ENCODE measurements at regions not wholly inside any gene's neighbourhood (a gene's known extent, or its start where the extent isn't known, plus 50 kb on each side); places are given as distances from the start of the nearest gene placed in this dataset.
"Not testable (repeated sequence)": the region's sequence is repeated elsewhere in the genome, so short reads cannot be mapped to it uniquely, and the experiment has no call there.

- FAIRE-seq (no peak), DNase-seq (ENCODE audit: low spot score in 2 of 2) (no peak)
Observed at GRCh38 chr3:78076379-78076778, 1036.5 kb downstream of the ROBO2 start.

GRCh38 chr3:78077178-78077577 is 1037.3 kb downstream of the ROBO2 start:
- FAIRE-seq (no peak), DNase-seq (ENCODE audit: low spot score in 2 of 2) (no peak)

- FAIRE-seq: no peak
Observed at GRCh38 chr3:78077842-78078241, 1037.9 kb downstream of the ROBO2 start.

GRCh38 chr3:78079514-78079913 is 1039.6 kb downstream of the ROBO2 start:
- FAIRE-seq: no peak
- no peak for DNase-seq (ENCODE audit: low spot score in 2 of 2)

More at GRCh38 chr3:78077842-78078241, 1037.9 kb downstream of the ROBO2 start:
- DNase-seq (ENCODE audit: low spot score in 2 of 2): no peak

- no peak for FAIRE-seq
- no peak for DNase-seq (ENCODE audit: low spot score in 2 of 2)
Observed at GRCh38 chr3:78086150-78086549, 1046.3 kb downstream of the ROBO2 start.

- FAIRE-seq (no peak), DNase-seq (ENCODE audit: low spot score in 2 of 2) (no peak)
Observed at GRCh38 chr3:78087134-78087533, 1047.2 kb downstream of the ROBO2 start.

- DNase-seq (ENCODE audit: low spot score in 2 of 2) (no peak), FAIRE-seq (no peak)
Observed at GRCh38 chr3:78088006-78088405, 1048.1 kb downstream of the ROBO2 start.

- no peak for FAIRE-seq
Observed at GRCh38 chr3:78090382-78090781, 1050.5 kb downstream of the ROBO2 start.

GRCh38 chr3:78091478-78092119 is 1051.7 kb downstream of the ROBO2 start:
- FAIRE-seq: no peak
- no peak for DNase-seq (ENCODE audit: low spot score in 2 of 2)

More at GRCh38 chr3:78090382-78090781, 1050.5 kb downstream of the ROBO2 start:
- DNase-seq (ENCODE audit: low spot score in 2 of 2): no peak

- DNase-seq (ENCODE audit: low spot score in 2 of 2); FAIRE-seq: not testable (repeated sequence)
Observed at GRCh38 chr3:78092574-78092973, 1052.7 kb downstream of the ROBO2 start.

GRCh38 chr3:78096488-78097255 is 1056.8 kb downstream of the ROBO2 start:
- DNase-seq (ENCODE audit: low spot score in 2 of 2): no peak
- FAIRE-seq: peak; percentile 24

- FAIRE-seq (no peak), DNase-seq (ENCODE audit: low spot score in 2 of 2) (no peak)
Observed at GRCh38 chr3:78098367-78098766, 1058.5 kb downstream of the ROBO2 start.

GRCh38 chr3:78101384-78101783 is 1061.5 kb downstream of the ROBO2 start:
- DNase-seq (ENCODE audit: low spot score in 2 of 2) (no peak), FAIRE-seq (no peak)

- not testable (repeated sequence) for FAIRE-seq; DNase-seq (ENCODE audit: low spot score in 2 of 2)
Observed at GRCh38 chr3:78108269-78108961, 1068.5 kb downstream of the ROBO2 start.

- no peak for FAIRE-seq
- no peak for DNase-seq (ENCODE audit: low spot score in 2 of 2)
Observed at GRCh38 chr3:78112291-78113010, 1072.6 kb downstream of the ROBO2 start.

GRCh38 chr3:78115983-78116382 is 1076.1 kb downstream of the ROBO2 start:
- DNase-seq (ENCODE audit: low spot score in 2 of 2) (no peak), FAIRE-seq (no peak)

- FAIRE-seq (no peak), DNase-seq (ENCODE audit: low spot score in 2 of 2) (no peak)
Observed at GRCh38 chr3:78116874-78117273, 1077.0 kb downstream of the ROBO2 start.

GRCh38 chr3:78123058-78123457 is 1083.2 kb downstream of the ROBO2 start:
- FAIRE-seq (no peak), DNase-seq (ENCODE audit: low spot score in 2 of 2) (no peak)

- no peak for DNase-seq (ENCODE audit: low spot score in 2 of 2)
- FAIRE-seq: no peak
Observed at GRCh38 chr3:78129707-78130106, 1089.8 kb downstream of the ROBO2 start.

- FAIRE-seq (no peak), DNase-seq (ENCODE audit: low spot score in 2 of 2) (no peak)
Observed at GRCh38 chr3:78130741-78131290, 1090.9 kb downstream of the ROBO2 start.

All from frontal cortex (tissue), 3 donors.